Thoracic aorta (tissue), 2 donors: ENCODE measurements at regions not wholly inside any gene's neighbourhood (a gene's known extent, or its start where the extent isn't known, plus 50 kb on each side); places are given as distances from the start of the nearest gene placed in this dataset.

Experiments used
- ATAC-seq: fragments of 150-250 bp; one replicate; pipeline ENCODE4 v1.8.0; 2017; ENCODE audit warnings: low read depth; ENCODE audit not compliant: insufficient number of reproducible peaks, low FRiP score
- DNase-seq: peaks from one replicate; pipeline ENCODE4 v3.0.0-alpha.2; 2020; ENCODE audit warnings: low spot score
- H3K27ac ChIP-seq, 2 donors: fragments of 200-600 bp; sonication (generic); 1 replicate in 1 of 2; 2 replicates in 1 of 2; pipeline ENCODE4 v1.5.1; 2016; ENCODE audit warnings: mild to moderate bottlenecking in 2 of 2, moderate library complexity in 2 of 2
- H3K27me3 ChIP-seq: fragments of 200-600 bp; sonication (generic); replicated peaks from 2 replicates; pipeline ENCODE4 v1.6.0; 2016; ENCODE audit warnings: mild to moderate bottlenecking; ENCODE audit not compliant: insufficient read depth
- H3K36me3 ChIP-seq: fragments of 200-600 bp; sonication (generic); one replicate; pipeline ENCODE4 v1.5.1; 2016
- H3K4me1 ChIP-seq, 2 donors: fragments of 200-600 bp; sonication (generic); 1 replicate in 1 of 2; 2 replicates in 1 of 2; pipeline versions ENCODE4 v1.5.1 to v1.6.0; 2016; ENCODE audit warnings: low read depth in 2 of 2, mild to moderate bottlenecking in 1 of 2; ENCODE audit not compliant: control insufficient read depth in 1 of 2
- H3K4me3 ChIP-seq: fragments of 200-600 bp; sonication (generic); 2 replicates; pipeline ENCODE4 v1.5.1; 2016; ENCODE audit warnings: mild to moderate bottlenecking
- H3K9me3 ChIP-seq: fragments of 200-600 bp; sonication (generic); 2 replicates; pipeline ENCODE4 v1.5.1; 2016
- TF ChIP-seq, protein P1 (sequence below): fragments of 200-600 bp; sonication (generic); IDR thresholded peaks from one replicate; pipeline ENCODE4 v1.5.1; 2019; ENCODE audit warnings: antibody characterized with exemption

DNA sequence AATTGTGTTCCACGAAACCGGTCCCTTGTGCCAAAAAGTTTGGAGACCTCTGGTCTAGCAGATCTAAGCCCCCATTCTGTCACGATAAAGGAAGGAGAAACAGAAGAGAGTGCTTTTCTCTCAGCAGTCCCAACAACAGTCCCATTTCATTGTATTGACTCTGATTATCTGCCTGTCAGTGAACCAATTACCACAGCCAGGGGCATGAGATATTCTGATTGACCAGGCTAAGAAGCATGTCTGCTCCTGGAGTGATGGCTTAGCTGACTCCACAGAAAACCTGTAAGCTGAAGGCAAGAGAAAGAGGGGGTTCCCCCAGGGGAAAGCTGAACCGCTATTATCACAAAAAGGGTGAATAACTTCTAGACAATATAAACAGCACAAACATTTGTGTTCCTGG lies 765.4 kb downstream of the SORCS1 start:
- no peak for DNase-seq
- H3K36me3 ChIP-seq = no peaks in the 10 kb centered on the region
- TF ChIP-seq, protein P1, sequence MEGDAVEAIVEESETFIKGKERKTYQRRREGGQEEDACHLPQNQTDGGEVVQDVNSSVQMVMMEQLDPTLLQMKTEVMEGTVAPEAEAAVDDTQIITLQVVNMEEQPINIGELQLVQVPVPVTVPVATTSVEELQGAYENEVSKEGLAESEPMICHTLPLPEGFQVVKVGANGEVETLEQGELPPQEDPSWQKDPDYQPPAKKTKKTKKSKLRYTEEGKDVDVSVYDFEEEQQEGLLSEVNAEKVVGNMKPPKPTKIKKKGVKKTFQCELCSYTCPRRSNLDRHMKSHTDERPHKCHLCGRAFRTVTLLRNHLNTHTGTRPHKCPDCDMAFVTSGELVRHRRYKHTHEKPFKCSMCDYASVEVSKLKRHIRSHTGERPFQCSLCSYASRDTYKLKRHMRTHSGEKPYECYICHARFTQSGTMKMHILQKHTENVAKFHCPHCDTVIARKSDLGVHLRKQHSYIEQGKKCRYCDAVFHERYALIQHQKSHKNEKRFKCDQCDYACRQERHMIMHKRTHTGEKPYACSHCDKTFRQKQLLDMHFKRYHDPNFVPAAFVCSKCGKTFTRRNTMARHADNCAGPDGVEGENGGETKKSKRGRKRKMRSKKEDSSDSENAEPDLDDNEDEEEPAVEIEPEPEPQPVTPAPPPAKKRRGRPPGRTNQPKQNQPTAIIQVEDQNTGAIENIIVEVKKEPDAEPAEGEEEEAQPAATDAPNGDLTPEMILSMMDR = no peak
- no peaks in the 10 kb centered on the region for H3K4me1 ChIP-seq
- ATAC-seq = no peak
- no peak overlapping the region for H3K4me3 ChIP-seq
- no peaks in the 10 kb centered on the region for H3K27me3 ChIP-seq
- no peaks in the 10 kb centered on the region for H3K9me3 ChIP-seq
- H3K27ac ChIP-seq = no peak overlapping the region

DNA sequence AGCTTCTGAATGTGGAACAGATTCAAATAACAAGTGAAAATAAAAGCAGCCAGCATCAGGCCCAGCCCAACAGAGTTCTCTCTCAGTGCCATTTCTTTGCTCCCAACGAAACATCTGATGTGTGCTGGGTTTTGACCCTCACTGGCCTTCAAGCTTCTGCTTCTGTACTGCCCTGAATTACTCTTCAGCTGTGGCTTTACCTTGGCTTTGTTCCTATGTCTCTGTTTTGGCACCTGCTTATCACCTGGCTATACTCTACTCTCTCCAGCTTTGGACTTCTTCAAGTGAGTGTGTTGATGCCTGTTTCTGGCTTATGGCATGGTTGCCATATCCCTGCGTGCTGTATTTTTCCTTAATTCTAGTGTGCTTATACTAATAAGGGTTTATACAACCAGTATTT lies 768.3 kb downstream of the SORCS1 start:
- ATAC-seq (no peak), DNase-seq (no peak)
- Histone ChIP-seq H3K4me1 (no peaks in the 10 kb centered on the region), H3K9me3 (no peaks in the 10 kb centered on the region), H3K27me3 (no peaks in the 10 kb centered on the region), H3K27ac (no peak overlapping the region), H3K36me3 (no peaks in the 10 kb centered on the region), H3K4me3 (no peak overlapping the region)
- TF ChIP-seq, protein P1 = no peak

DNA sequence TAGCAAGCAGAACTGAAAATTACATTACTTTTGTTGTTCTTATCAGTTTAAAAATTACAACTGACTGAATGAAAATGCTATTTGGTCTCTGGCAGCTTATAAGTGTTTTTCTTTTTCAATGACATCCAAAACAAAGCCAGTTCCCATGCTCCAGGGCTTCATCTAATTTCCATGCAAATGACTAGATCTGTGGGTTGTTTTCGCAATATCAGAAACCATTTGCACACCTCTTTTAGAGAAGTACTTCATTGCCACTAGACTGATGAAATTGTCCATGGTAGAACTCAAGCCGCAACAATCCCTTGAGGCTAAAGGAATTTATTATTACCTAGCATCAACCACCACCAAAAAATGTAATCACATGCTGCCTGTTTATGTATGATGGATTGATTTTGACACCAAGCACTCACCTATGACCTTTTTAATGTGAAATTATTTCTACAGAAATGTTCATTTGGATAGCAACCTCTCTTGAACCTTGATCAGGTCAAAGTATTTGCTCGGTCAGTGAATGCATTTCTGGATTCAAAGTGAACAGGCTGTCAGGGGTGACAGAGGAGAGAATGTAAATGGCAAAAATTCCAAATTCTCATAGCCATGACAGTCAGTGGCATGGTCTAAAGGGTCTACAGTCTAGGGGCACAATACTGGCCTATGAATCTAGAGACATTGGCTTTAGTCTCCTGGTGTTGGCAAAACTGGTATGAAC lies 769.3 kb downstream of the SORCS1 start:
- TF ChIP-seq, protein P1 = no peak
- Histone ChIP-seq H3K4me1 (no peaks in the 10 kb centered on the region), H3K27ac (no peak overlapping the region), H3K4me3 (no peak overlapping the region), H3K36me3 (no peaks in the 10 kb centered on the region), H3K9me3 (no peaks in the 10 kb centered on the region), H3K27me3 (no peaks in the 10 kb centered on the region)
- DNase-seq (no peak), ATAC-seq (no peak)

DNA sequence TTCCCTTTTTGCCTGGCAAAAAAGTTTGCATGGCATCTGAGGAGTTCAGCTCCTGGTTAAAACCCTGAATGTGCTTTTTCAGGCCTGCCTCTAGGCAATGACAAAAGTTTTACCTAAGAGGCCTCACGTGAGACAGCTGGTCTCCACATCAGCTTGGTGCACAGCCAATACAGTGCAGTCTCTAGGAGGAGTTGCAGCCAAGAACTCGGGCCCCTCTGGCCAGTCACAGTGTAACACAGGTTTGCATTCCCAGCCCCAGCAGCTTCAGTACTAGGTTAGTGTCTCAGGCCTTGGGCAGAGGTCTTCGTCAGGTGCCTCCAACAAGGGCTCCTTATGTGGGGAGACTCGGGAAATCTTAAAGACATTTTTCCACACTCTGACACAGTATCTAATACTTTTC lies 771.7 kb downstream of the SORCS1 start:
- no peak for ATAC-seq

DNA sequence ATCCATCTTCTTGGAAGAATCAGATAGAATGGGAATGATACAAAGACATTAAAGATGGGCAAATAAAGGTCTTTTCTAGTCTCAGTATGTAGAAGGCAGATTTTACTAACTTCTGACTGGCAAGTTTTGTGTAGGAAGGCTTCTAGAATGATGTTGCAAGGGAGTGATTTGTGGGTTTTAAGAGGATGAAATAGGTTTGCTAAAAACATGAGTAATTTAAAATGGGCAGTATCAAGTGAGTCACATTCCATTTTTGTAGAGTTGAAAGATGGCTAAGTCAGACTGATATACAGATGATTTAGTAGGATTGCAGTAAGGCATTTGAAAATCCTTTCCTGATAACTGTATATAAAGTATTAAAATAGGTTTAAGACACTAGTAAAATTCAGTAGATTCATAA lies 777.4 kb downstream of the SORCS1 start:
- Histone ChIP-seq H3K4me3 (no peak overlapping the region), H3K27ac (no peak overlapping the region), H3K9me3 (no peaks in the 10 kb centered on the region), H3K4me1 (no peaks in the 10 kb centered on the region), H3K27me3 (no peaks in the 10 kb centered on the region), H3K36me3 (no peaks in the 10 kb centered on the region)
- ATAC-seq (no peak), DNase-seq (no peak)
- TF ChIP-seq, protein P1 = no peak

More for the DNA sequence above, 771.7 kb downstream of the SORCS1 start:
- Histone ChIP-seq H3K9me3 (no peaks in the 10 kb centered on the region), H3K27me3 (no peaks in the 10 kb centered on the region), H3K4me3 (no peak overlapping the region), H3K27ac (no peak overlapping the region), H3K4me1 (no peaks in the 10 kb centered on the region), H3K36me3 (no peaks in the 10 kb centered on the region)
- DNase-seq = no peak
- TF ChIP-seq, protein P1 = no peak
